Fibroblast of skin of scalp (primary cell): ENCODE measurements at regions not wholly inside any gene's neighbourhood (a gene's known extent, or its start where the extent isn't known, plus 50 kb on each side); places are given as distances from the start of the nearest gene placed in this dataset.

Experiments used
- DNase-seq: peaks from one replicate; pipeline ENCODE4 v3.0.0-alpha.2; 2013

DNA sequence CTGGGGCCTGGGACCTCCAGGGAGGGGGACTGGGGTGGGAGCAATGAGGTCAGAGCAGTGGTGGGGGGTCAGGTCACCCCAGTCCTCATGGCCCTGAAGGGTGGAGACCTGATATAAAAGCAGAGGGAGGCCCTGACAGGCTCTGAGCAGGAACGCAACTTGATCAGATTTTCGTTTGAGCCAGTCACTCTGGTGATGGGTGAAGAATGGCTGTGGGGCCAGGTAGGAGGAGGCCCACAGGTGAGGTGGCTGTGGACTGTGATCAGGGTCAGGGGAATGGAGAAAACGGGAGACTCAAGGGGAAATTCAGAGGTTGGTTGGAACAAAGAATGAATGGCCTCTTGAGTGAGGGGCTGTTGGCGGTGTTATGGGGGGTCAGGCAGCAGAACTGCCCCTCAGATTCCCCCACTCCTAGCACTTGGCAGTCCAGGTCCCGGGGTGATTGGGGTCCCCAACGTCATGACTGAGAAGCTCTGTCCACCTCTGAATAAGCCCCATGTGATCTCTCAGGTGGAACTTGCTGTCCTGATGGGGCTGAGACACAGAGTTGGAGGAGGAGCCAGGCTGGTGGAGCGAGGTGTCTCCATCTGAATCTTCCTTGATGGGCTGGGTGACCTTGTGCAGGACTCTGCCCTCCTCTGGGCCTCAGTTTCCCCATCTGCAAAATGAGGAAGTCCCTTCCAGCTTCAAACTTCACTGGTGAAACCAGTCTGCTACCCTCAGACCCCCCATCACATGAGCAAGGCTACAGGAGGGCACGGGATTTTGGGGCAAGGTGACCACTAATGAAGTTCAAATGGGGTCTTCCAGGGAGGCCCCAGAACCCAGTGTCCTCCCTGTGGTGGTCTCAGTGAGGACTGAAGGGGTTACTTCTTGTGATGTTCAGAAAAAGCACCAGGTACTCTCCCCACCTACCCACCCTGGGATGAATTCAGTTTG lies 683.0 kb downstream of the MATN1 start:
- DNase-seq, result no peak

GRCh38 chr1:30039354-30040080 lies 683.9 kb downstream of the MATN1 start:
- DNase-seq, result no peak

- DNase-seq, result no peak
These were observed 685.0 kb downstream of the MATN1 start for GRCh38 chr1:30038134-30039025.

GRCh38 chr1:30037251-30038118 lies 685.9 kb downstream of the MATN1 start:
- DNase-seq, result no peak

DNA sequence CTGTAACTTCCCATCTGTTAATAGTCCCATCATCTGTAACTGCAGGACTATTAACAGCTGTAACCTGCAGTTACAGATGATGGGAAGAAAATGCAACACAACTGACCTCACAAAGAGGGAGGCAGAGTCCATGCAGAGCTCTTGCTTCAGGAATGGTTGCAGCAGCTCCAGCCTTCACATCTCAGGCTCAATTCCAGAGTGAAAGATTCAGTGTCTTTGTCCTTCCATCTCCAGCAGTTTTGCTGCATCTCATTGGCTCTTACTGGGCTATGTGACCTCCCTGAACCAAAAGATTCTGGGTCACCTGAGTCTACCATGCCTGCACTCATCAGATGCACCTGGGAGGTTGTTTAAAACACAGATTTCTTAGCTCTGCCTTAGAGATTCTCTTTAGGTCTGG lies 686.7 kb downstream of the MATN1 start:
- no peak for DNase-seq

DNA sequence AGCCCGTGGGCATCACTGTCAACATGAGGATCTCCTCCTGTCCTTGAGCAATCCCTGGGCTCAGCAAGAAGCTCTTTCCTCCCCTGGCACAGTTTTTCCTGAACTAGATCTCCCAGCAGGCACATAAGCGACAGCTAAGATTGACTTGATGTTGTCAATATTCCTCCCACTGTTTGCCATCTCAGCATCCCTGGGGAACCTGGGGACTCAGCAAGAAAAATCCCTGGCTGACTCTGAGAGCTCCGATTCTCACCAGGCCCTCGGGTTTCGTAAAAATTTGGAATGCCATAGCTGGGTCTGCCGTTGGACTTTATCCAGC lies 687.2 kb downstream of the MATN1 start:
- DNase-seq, result no peak

GRCh38 chr1:30035522-30036228 lies 687.7 kb downstream of the MATN1 start:
- no peak for DNase-seq

GRCh38 chr1:30034627-30035521 lies 688.5 kb downstream of the MATN1 start:
- DNase-seq, result peak; percentile 36

DNA sequence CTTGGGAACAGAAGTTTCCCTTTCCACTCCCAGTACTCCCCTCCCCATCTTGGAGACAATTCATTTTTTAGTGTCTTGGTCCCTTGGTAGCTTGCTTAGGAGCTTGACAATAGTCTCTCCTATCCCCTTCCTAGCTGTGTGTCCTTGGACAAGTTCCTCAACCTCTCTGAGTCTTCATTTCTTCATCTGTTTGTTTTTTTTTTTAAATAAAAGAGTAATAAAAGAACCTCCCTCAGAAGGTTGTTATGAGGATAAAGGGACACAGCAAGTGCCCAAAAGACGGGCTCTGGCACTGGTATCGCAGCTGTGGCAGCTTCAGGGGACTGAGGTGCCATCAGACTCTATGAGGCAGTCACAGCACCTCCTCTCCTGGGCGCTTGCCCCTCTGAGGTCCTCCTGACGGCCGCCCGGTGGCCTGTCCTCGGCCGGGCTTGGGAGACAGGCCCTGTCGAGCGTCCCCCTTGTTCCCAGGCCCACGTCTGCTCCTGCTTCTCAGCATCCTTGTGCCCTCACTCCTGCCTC lies 689.2 kb downstream of the MATN1 start:
- no peak for DNase-seq

DNA sequence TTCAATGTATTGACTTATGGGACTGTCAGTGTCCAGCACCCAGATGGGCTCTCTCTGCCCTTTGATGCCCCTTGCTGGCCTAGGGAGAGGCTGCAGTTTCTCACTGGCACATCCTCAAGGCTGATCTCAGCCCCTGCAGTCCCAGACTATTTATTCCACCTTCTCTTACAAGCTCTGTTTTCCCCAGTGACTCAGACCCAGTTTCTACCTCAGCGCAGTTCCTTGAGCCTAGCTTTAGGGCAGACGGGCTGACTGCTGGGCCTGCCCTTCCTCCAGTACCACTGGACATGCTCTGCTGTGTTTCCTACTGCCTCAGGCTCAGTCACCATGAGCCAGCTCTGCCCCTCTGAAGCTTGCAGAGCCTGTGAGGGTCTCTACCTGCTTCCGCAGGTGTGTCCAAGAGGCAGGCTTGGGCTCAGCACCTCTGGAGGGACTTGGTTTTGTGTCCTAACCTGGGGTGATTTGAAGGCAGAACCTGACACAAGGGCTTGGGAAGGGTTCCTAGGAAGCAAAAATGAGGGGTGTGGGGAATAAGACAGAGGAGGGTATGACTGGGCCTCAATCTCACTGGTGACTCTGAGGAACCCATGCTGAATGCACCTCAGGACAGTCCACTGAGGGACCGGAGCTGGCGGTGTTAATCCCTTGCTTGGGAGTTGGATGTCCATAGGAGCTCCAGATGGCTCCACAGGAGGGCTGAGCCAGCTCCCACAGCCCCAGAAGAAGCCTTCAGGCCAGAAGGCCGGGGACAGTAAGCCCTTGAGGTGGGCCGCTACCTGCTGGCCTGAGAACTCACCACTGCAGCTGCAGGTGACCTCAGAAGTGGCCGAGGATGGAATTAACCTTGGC lies 689.9 kb downstream of the MATN1 start:
- no peak for DNase-seq

DNA sequence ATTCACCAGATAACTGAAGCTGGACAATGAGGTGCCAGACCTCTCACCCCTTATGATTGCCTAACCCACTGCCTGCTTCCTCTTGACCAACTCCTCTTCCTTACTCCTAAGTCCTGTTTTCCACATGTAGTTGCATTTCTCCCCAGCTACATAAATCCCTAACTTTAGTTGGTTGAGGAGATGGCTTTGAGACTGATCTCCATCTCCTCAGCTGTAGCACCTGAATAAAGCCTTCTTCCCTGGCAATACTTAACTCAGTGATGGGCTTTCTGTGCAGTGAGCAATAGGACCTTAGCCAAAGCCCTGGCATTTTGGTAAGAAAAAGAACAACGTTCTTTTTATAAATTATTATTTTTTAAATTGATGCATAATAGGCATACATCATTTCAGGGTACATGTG lies 691.1 kb downstream of the MATN1 start:
- DNase-seq, result no peak

DNA sequence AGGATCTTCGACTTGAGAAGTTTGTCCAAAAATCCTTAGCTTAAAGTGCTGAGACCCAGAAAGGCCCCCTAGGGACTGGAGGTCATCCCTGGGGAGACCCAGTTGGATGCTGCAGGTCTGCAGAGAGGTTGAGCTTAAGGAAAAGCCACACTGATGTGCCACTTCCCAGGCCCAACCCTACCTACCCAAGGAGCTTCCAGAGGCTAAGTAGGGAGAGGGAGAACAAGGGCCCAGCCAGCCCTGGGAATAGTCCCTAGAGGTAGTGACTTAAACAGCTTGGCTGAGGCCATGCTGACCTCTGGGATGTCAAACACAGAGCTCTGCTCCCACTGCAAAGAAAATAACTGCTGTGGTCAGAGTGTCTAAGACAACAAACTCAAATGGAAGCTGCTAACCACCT lies 693.7 kb downstream of the MATN1 start:
- no peak for DNase-seq

DNA sequence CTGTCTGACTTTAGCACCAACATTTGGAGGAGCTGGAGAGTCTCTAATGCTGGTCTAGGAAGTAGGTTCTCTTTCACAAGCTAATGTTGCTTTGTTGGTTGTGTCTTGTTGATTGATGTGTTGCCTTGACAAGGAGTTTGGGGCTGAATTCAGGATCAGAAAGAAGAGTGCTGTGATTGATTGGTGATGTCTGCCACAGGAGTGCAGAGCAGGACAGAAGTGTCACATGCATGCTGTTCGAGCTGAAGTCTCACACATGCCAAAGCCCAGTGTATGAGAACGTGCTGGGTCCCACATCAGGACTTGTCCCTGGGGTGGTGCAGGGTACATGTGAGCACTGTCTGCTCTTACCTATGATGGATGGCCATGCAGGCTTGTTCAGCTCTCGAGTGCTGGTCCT lies 694.4 kb downstream of the MATN1 start:
- no peak for DNase-seq

DNA sequence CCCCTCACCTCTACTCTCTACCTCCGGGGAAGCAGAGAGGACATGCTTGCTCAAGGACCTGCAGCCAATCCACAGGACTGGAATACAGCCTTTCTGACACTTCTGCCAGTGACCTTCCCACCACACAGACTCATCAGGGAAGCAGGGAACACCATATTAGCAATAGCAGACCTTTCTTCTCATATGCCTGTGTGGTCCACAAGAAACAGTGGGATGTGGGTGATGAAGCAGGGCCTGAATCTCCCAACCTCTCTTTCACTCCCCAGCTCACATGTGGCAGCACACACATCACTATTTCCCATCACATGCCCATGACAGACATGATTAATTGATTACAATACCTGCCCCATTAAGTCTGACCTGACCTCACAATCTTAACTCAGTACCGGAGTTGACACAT lies 695.1 kb downstream of the MATN1 start:
- DNase-seq, result no peak

GRCh38 chr1:30027247-30027646 lies 696.1 kb downstream of the MATN1 start:
- DNase-seq, result no peak

DNA sequence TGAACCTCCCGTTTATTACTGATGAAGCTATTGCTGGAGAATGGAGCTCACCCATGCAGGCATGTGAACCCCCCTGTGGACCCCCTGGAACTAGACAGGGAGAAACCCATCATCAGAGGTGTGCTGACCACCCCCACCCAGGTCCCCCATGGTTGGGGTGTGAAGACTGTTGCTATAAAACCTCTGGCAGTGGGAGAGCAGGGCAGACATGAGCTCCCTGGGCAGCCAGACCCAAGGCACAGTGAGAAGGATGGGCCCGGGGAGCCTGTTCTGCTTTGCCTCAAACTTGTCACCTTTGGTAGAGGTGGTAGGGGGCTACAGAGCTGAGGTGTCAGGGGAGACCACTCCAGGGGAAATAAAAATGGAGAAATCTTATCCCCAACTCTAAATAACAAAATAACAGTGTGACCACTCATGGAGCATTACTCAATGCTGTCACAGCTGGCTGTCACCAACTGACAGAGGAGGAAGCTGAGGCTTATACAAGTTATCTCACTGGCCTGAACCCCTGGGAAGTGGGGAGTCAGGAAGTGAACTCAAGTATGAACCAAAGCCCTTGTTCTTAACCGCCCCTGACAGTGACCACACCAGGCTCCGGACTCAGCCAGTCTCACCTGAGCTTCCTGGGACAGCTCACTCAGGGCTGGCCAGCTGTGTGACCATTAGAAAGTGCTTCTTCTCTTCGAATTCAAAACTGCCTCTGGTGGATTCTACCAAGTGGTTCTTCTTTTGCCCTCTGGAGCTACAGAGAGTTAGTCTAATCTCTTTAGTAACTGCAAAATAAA lies 698.8 kb downstream of the MATN1 start:
- no peak for DNase-seq

DNA sequence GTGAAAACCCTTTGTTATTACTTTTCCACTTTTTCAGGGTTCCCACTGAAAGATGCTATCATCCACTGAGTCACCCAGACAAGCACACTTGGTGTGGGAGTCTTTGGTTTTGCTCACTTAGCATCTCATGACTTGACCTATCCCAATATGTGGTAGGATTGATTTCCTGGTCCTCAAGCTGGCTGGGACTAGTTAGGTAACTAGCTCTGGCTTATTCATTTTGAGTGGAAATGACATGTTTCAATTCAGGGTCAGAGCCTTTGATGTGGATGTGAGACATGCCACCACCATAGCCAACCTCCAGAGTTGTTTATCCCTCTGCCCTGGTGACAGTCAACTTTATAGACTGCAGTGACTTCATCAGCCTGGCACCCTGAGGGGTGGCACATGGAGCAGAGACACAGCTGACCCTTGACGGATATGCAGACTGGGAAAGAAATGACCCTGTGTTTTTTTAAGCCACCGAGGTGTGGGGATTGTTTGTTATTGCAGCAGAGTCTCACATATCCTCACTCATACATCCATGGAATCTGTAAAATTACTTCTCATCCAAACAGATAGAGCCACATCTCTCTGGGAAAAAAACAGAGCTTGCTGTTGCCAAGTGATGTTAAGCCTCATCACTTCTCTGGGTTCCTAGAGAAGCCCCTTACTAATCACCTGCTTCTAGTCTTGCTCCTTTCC lies 699.9 kb downstream of the MATN1 start:
- DNase-seq, result no peak

DNA sequence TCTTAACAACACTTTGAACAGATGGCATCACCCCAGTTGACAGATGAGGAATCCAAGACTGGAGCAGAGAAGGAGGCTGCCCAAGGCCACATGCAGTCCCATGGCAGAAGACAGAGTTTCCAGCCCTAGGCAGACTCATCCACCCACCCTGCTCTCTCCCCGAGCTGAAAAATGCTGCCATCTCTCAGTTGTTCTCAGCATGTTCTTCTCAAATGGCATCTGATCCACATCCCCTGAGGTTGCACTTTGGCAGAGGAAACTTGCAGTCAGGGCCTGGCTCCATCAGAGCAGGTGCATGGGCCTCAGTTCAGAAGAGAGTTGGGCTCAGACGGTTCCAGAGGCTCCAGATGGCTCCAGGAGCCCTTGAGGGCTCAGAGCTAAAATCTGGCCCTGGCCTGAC lies 709.4 kb downstream of the MATN1 start:
- no peak for DNase-seq
